ENCODE measurements at regions not wholly inside any gene's neighbourhood (a gene's known extent, or its start where the extent isn't known, plus 50 kb on each side); places are given as distances from the start of the nearest gene placed in this dataset.
"Not testable (repeated sequence)": the region's sequence is repeated elsewhere in the genome, so short reads cannot be mapped to it uniquely, and the experiment has no call there.

DNA sequence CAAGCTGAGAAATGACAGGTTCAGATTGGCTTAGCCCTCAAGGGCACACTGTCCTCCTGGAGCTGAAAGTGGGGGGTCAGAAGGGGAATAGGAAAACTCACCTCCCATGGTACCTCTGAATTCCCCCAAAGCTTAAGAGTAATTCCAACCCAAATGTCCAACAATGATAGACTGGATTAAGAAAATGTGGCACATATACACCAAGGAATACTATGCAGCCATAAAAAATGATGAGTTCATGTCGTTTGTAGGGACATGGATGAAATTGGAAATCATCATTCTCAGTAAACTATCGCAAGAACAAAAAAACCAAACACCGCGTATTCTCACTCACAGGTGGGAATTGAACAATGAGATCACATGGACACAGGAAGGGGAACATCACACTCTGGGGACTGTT is 173.6 kb upstream of the PDE10A start:
- TF ChIP-seq EZH2 (IDR thresholded peaks at IDR 0.05; ENCODE audit: borderline replicate concordance, low read depth, low read length, severe bottlenecking): not testable (repeated sequence)
- TF ChIP-seq, protein P1, sequence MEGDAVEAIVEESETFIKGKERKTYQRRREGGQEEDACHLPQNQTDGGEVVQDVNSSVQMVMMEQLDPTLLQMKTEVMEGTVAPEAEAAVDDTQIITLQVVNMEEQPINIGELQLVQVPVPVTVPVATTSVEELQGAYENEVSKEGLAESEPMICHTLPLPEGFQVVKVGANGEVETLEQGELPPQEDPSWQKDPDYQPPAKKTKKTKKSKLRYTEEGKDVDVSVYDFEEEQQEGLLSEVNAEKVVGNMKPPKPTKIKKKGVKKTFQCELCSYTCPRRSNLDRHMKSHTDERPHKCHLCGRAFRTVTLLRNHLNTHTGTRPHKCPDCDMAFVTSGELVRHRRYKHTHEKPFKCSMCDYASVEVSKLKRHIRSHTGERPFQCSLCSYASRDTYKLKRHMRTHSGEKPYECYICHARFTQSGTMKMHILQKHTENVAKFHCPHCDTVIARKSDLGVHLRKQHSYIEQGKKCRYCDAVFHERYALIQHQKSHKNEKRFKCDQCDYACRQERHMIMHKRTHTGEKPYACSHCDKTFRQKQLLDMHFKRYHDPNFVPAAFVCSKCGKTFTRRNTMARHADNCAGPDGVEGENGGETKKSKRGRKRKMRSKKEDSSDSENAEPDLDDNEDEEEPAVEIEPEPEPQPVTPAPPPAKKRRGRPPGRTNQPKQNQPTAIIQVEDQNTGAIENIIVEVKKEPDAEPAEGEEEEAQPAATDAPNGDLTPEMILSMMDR (IDR thresholded peaks at IDR 0.05; ENCODE audit: borderline replicate concordance, extremely low read depth, low read length, poor library complexity, severe bottlenecking): not testable (repeated sequence)

Data from DND-41 (cell line).